Keratinocyte (primary cell): ENCODE measurements at regions not wholly inside any gene's neighbourhood (a gene's known extent, or its start where the extent isn't known, plus 50 kb on each side); places are given as distances from the start of the nearest gene placed in this dataset.

Experiments
- CTCF ChIP-seq, 3 experiments: IDR thresholded peaks in 1 of 3; conservative IDR thresholded peaks in 1 of 3; optimal IDR thresholded peaks in 1 of 3; 2 replicates in 2 of 3; 3 replicates in 1 of 3; pipeline versions ENCODE3 to v1.5.1; 2011; ENCODE audit warnings: low read length in 3 of 3, mild to moderate bottlenecking in 3 of 3, moderate library complexity in 2 of 3, control low read depth in 1 of 3, inconsistent platforms in 1 of 3; ENCODE audit not compliant: insufficient read depth in 2 of 3; ENCODE audit errors: extremely low read depth in 1 of 3
- EZH2 ChIP-seq: IDR thresholded peaks from one replicate; pipeline ENCODE4 v1.6.1; 2012; ENCODE audit warnings: inconsistent platforms, mild to moderate bottlenecking, low read length, moderate library complexity

DNA sequence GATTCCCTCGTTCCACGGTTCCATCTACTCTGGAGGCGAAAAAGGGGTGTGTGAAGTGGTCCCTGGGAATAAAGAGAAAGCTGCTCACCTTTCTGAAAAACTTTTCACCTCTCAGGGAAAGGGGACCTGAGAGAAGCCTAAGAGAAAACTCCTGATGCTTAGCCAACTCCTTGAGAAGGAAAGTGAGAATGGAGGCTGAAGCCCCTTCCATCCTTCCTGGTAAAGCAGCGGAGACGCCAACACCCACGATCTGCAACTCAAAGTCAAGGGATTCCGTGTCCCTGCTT is 110.0 kb downstream of the ARF6 start:
- no peak for TF ChIP-seq CTCF (optimal IDR thresholded peaks at IDR 0.05 in 1 of 3, IDR thresholded peaks at IDR 0.05 in 1 of 3, conservative IDR thresholded peaks at IDR 0.05 in 1 of 3; ENCODE audit: extremely low read depth in 1 of 3, insufficient read depth in 2 of 3, low read length in 3 of 3)
- no peak for TF ChIP-seq EZH2
